Coronary artery (tissue), 2 donors: ENCODE measurements at regions not wholly inside any gene's neighbourhood (a gene's known extent, or its start where the extent isn't known, plus 50 kb on each side); places are given as distances from the start of the nearest gene placed in this dataset.
A peak's percentile ranks its signal among the peaks of the same experiment; 100 is the strongest.

Experiments used
- DNase-seq: peaks from one replicate; pipeline ENCODE4 v3.0.0-alpha.2; 2017; ENCODE audit warnings: low spot score
- H3K27ac ChIP-seq, 2 donors: fragments of 200-600 bp; sonication (generic); one replicate each; pipeline ENCODE4 v1.5.1; 2016 to 2019
- H3K4me3 ChIP-seq: fragments of 200-600 bp; sonication (generic); 2 replicates; pipeline ENCODE4 v1.5.1; 2016; ENCODE audit warnings: mild to moderate bottlenecking, moderate library complexity
- TF ChIP-seq, protein P1 (sequence below): fragments of 200-600 bp; sonication (generic); IDR thresholded peaks from one replicate; pipeline ENCODE4 v1.5.1; 2019; ENCODE audit warnings: antibody characterized with exemption

DNA sequence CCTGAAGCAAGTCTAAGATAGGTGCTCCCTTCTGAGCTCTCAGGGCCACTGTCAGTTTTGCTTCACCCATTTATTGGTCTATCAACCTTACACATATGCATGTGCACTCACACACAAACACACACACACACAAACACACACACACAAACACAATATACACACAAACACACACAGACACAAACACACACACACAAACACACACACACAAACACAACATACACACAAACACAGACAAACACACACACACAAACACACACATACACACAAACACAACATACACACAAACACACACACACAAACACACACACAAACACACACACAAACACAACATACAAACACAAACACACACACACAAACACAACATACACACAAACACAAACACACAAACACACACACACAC lies 181.6 kb upstream of the KLHL29 start:
- DNase-seq: no peak
- no peak overlapping the region for H3K4me3 ChIP-seq
- TF ChIP-seq, protein P1, sequence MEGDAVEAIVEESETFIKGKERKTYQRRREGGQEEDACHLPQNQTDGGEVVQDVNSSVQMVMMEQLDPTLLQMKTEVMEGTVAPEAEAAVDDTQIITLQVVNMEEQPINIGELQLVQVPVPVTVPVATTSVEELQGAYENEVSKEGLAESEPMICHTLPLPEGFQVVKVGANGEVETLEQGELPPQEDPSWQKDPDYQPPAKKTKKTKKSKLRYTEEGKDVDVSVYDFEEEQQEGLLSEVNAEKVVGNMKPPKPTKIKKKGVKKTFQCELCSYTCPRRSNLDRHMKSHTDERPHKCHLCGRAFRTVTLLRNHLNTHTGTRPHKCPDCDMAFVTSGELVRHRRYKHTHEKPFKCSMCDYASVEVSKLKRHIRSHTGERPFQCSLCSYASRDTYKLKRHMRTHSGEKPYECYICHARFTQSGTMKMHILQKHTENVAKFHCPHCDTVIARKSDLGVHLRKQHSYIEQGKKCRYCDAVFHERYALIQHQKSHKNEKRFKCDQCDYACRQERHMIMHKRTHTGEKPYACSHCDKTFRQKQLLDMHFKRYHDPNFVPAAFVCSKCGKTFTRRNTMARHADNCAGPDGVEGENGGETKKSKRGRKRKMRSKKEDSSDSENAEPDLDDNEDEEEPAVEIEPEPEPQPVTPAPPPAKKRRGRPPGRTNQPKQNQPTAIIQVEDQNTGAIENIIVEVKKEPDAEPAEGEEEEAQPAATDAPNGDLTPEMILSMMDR: no peak
- no peak overlapping the region for H3K27ac ChIP-seq

DNA sequence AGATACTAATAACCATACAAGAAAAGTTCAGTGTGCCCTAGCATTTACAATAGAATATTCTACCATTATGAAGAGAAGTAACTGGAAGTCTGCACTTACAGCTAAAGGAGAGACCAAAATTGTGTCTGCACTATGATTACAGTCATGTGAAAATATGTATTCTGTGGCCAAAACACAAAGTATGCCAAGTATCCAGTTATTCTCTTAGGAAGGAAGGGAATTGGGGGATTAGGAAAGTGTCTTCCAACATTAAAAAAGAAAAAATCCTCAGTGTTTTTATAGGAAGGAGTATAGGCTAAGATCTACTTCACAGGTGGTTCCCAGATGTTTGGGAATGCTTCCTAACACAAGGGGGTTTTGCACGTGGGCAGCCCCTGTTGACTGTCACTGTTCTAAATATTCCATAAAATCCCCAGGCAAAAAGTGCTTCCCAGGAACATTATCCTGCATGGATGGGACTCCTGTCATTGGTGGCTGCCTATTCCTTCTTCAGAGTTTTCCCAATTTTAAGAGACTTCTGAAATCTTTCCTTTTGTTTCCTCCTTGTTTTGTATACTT lies 180.2 kb upstream of the KLHL29 start:
- H3K4me3 ChIP-seq: no peak overlapping the region
- no peak overlapping the region for H3K27ac ChIP-seq
- no peak for DNase-seq
- TF ChIP-seq, protein P1: no peak

DNA sequence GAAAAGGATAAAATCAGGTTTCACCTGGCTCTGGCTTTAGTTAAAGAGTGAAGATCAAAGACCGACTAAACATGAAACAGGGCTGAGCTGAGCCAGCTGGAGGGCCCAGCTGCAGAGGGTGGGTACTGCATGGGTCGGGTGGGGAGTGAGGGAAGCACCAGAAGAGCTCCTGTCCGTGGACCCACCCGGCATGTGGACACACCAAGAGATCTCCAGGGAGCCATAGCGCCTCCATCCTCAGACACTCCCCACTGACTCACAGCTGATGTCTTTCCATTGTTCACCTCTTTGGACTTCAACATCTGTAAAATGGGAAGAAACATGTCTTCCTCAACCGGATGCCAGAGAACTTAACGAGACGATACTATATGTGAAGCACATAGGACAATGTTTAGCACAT lies 178.3 kb upstream of the KLHL29 start:
- DNase-seq: no peak
- Histone ChIP-seq H3K4me3 (no peak overlapping the region), H3K27ac (no peak overlapping the region)
- TF ChIP-seq, protein P1: no peak

DNA sequence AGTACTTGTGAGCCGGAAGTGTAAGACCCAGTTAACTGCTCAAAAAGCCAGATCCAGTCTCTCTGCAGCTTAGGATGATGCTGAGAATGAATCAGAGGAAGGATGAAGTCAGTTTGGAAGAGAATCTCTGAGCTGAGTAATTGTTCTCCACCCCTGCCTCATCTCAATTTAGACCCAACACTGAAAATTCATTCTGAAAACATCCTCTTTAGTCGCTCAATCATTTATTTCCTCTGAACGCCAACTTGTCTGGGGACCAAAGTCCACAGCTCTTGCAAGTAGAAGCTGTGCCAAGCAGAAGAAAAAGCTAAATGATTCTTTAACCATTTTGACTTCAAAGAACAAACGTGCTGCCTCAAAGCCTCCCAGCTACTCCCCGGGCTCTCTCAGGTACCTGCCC lies 177.1 kb upstream of the KLHL29 start:
- TF ChIP-seq, protein P1: no peak
- peak; percentile 11 for DNase-seq
- Histone ChIP-seq H3K27ac (no peak overlapping the region), H3K4me3 (no peak overlapping the region)

DNA sequence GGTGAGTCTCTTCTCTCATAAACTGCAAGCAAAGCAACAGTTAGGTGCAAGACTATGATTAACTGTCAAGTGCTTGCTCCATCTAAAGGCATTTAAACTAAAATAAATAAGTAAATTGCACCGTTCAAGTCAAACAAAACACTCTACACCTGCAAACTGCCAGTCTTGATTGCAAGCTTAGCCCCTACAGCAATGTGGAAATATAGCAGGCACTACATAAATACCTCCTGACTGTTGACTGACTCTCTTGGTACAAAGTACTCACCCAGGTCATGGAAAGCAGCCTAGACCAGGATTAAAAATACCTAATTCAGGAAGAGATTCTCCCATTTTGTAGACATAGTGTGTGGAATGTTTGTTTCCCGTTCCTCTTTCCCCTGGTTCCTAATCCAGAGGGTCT lies 176.6 kb upstream of the KLHL29 start:
- TF ChIP-seq, protein P1: no peak
- H3K4me3 ChIP-seq: no peak overlapping the region
- no peak overlapping the region for H3K27ac ChIP-seq
- no peak for DNase-seq

DNA sequence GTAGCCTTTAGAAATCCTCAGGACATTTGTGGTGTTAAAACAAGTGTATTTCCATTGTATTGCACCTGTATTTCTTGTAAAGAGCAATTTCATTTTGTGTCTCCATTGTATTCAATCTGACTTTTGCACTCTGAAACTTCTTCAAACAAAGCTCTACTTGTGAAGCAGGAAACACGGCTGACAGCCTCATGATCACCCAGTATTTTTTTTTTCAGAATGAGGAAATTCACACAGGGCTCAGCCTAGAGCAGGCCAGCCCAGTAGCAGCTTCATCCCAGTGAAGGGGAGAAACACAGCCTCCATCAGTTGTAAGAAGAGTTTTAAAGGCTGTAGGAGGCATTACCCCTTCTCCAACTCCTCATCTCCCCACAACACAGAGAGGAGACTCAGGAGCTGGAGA lies 175.9 kb upstream of the KLHL29 start:
- TF ChIP-seq, protein P1: no peak
- H3K4me3 ChIP-seq: no peak overlapping the region
- H3K27ac ChIP-seq: no peak overlapping the region
- peak; percentile 11 for DNase-seq

DNA sequence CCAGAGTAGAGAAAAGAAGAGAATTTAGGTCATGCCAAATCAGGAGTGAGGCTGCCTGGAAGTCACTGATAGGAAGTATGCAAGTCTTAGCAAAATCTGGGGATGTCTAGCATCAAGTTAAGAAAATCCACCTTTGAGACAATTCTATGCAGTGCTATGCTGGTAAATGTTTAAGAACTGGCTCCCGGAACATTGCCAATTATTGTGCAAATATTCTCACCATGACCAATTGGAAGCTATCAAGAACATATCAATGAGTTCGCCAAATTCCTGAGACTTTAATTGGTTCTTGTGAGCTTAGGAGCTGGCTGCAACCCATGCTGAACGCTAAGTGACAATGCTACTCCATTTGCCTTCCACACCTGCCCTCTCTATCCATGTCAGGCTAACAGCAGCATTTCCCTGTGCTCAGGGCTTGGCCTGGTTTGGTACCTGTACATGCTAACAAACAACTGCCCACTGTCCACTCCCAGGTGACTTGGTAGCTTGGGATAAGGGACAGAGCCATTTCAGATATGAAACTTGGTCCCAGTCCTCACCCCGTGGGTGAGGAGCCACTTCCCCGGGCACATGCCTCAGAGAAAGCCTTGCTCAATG lies 172.9 kb upstream of the KLHL29 start:
- peak; percentile 41 for DNase-seq
- TF ChIP-seq, protein P1: no peak
- H3K4me3 ChIP-seq: no peak overlapping the region
- H3K27ac ChIP-seq: no peak overlapping the region
